Renal cortex interstitium (tissue), 11 donors: ENCODE measurements at regions not wholly inside any gene's neighbourhood (a gene's known extent, or its start where the extent isn't known, plus 50 kb on each side); places are given as distances from the start of the nearest gene placed in this dataset.
"Not testable (repeated sequence)": the region's sequence is repeated elsewhere in the genome, so short reads cannot be mapped to it uniquely, and the experiment has no call there.

ENCODE experiments used
- DNase-seq, 11 donors: peaks; one replicate each; pipeline ENCODE4 v3.0.0-alpha.2; 2013; ENCODE audit warnings: low read depth in 9 of 11, low spot score in 4 of 11; ENCODE audit errors: extremely low read depth in 1 of 11

- no peak for DNase-seq
These were observed 51.5 kb upstream of the IFNE start for GRCh38 chr9:21533597-21533996.

- DNase-seq, result no peak
These were observed 53.3 kb upstream of the IFNE start for GRCh38 chr9:21535396-21535795.

GRCh38 chr9:21542787-21543186 is 60.7 kb upstream of the IFNE start:
- DNase-seq, result no peak

GRCh38 chr9:21543187-21543586 is 61.1 kb upstream of the IFNE start:
- DNase-seq, result no peak

GRCh38 chr9:21543816-21544215 is 61.7 kb upstream of the IFNE start:
- DNase-seq, result not testable (repeated sequence)

GRCh38 chr9:21546949-21547348 is 64.8 kb upstream of the IFNE start:
- DNase-seq, result no peak

GRCh38 chr9:21549251-21549765 is 67.2 kb upstream of the IFNE start:
- no peak for DNase-seq

- DNase-seq, result no peak
These were observed 67.8 kb upstream of the IFNE start for GRCh38 chr9:21549890-21550289.

- DNase-seq, result no peak
These were observed 68.3 kb upstream of the IFNE start for GRCh38 chr9:21550392-21550791.

GRCh38 chr9:21551401-21551800 is 69.3 kb upstream of the IFNE start:
- DNase-seq, result no peak

GRCh38 chr9:21552244-21553170 is 70.4 kb upstream of the IFNE start:
- no peak for DNase-seq

- no peak for DNase-seq
These were observed 71.3 kb upstream of the IFNE start for GRCh38 chr9:21553441-21553840.

GRCh38 chr9:21554813-21555212 is 72.7 kb upstream of the IFNE start:
- no peak for DNase-seq

- DNase-seq, result no peak
These were observed 73.8 kb upstream of the IFNE start for GRCh38 chr9:21555911-21556310.

- no peak for DNase-seq
These were observed 74.7 kb upstream of the IFNE start for GRCh38 chr9:21556581-21557427.

- no peak for DNase-seq
These were observed 75.3 kb upstream of the IFNE start for GRCh38 chr9:21557428-21557768.

- DNase-seq, result no peak
These were observed 76.0 kb upstream of the IFNE start for GRCh38 chr9:21558079-21558478.

- peak in 2 of 11 donors; percentile 6 to 9 for DNase-seq
These were observed 76.7 kb upstream of the IFNE start for GRCh38 chr9:21558615-21559401.
